Endothelial cell of umbilical vein (primary cell): ENCODE measurements at regions not wholly inside any gene's neighbourhood (a gene's known extent, or its start where the extent isn't known, plus 50 kb on each side); places are given as distances from the start of the nearest gene placed in this dataset.

Source experiments
- BruUV-seq: library from RNA; stranded (reverse); fragments of 400-500 nt; replicated peaks from 2 replicates; lab custom pipeline; 2021; lab: Mats Ljungman, UMichigan
- CTCF ChIA-PET: fragments of 300-600, 350-600 bp; sonication (Branson Sonifier 250); formaldehyde crosslinking; loops from one replicate; lab custom pipeline; 2021; ENCODE audit warnings: antibody characterized with exemption, inconsistent platforms; lab: Charles Lee
- POLR2A ChIA-PET: fragments of 300-600, 350-600 bp; sonication (Branson Sonifier 250); formaldehyde crosslinking; loops from one replicate; lab custom pipeline; 2021; ENCODE audit warnings: antibody characterized with exemption, inconsistent platforms; lab: Charles Lee
- DNase-seq: peaks from one replicate; pipeline ENCODE4 v3.0.0-alpha.2; 2011; ENCODE audit warnings: low read depth, low spot score
- FAIRE-seq: peaks from 2 replicates; lab custom pipeline; 2011; peaks lifted over from hg19 to GRCh38; lab: Jason Lieb, UNC
- H2AFZ ChIP-seq: 2 replicates; pipeline ENCODE4 v1.6.0; 2012; ENCODE audit warnings: low read depth, low read length, control low read depth, inconsistent platforms
- H3K27ac ChIP-seq: 2 replicates; pipeline ENCODE4 v1.5.1; 2011; ENCODE audit warnings: low read depth, mild to moderate bottlenecking, control low read depth, low read length, moderate library complexity; ENCODE audit not compliant: insufficient read depth
- H3K27me3 ChIP-seq, 2 experiments: 2 replicates each; pipeline versions ENCODE4 v1.6.0 to v1.6.1; 2011; ENCODE audit warnings: low read length in 2 of 2, mixed read lengths in 1 of 2; ENCODE audit not compliant: control insufficient read depth in 2 of 2, insufficient read depth in 2 of 2
- H3K36me3 ChIP-seq, 2 experiments: 2 replicates in 1 of 2; 3 replicates in 1 of 2; pipeline ENCODE4 v1.5.1; 2011; ENCODE audit warnings: low read length in 2 of 2, mild to moderate bottlenecking in 1 of 2, moderate library complexity in 1 of 2; ENCODE audit not compliant: control insufficient read depth in 2 of 2, insufficient read depth in 2 of 2; ENCODE audit errors: extremely low read depth in 1 of 2
- H3K4me1 ChIP-seq: 3 replicates; pipeline ENCODE4 v1.5.1; 2011; ENCODE audit warnings: mild to moderate bottlenecking, low read length; ENCODE audit not compliant: control insufficient read depth, insufficient read depth; ENCODE audit errors: extremely low read depth
- H3K4me2 ChIP-seq: 2 replicates; pipeline ENCODE4 v1.6.1; 2011; ENCODE audit warnings: low read length, control low read depth, mixed read lengths; ENCODE audit not compliant: insufficient read depth
- H3K4me3 ChIP-seq, 3 experiments: fragments of 200-600 bp in 1 of 3; sonication (generic), shearing (Covaris generic) in 1 of 3; replicated peaks in 1 of 3; 2 replicates each; pipeline ENCODE4 v1.5.1; 2011 to 2016; ENCODE audit warnings: control low read depth in 3 of 3, low read length in 3 of 3, mild to moderate bottlenecking in 2 of 3, inconsistent platforms in 1 of 3, low read depth in 1 of 3, moderate library complexity in 1 of 3; ENCODE audit not compliant: insufficient read depth in 1 of 3
- H3K79me2 ChIP-seq: 2 replicates; pipeline ENCODE4 v1.6.0; 2012; ENCODE audit warnings: low read length, inconsistent platforms; ENCODE audit not compliant: control insufficient read depth, insufficient read depth
- H3K9ac ChIP-seq: replicated peaks from 2 replicates; pipeline ENCODE3; 2011; ENCODE audit warnings: low read length, control low read depth; ENCODE audit not compliant: insufficient read depth; ENCODE audit errors: extremely low read depth
- H3K9me1 ChIP-seq: replicated peaks from 3 replicates; pipeline ENCODE4 v1.6.0; 2011; ENCODE audit warnings: mild to moderate bottlenecking, low read length; ENCODE audit not compliant: control insufficient read depth, insufficient read depth; ENCODE audit errors: extremely low read depth
- H3K9me3 ChIP-seq: replicated peaks from 2 replicates; pipeline ENCODE4 v1.5.1; 2012; ENCODE audit warnings: low read length, inconsistent platforms; ENCODE audit not compliant: control insufficient read depth, insufficient read depth
- H4K20me1 ChIP-seq: replicated peaks from 2 replicates; pipeline ENCODE3; 2011; ENCODE audit warnings: mild to moderate bottlenecking, low read length; ENCODE audit not compliant: control insufficient read depth, insufficient read depth; ENCODE audit errors: extremely low read depth
- CTCF ChIP-seq, 2 donors: IDR thresholded peaks; 1 replicate in 1 of 2; 2 replicates in 1 of 2; pipeline ENCODE4 v1.5.1; 2011; ENCODE audit warnings: low read length in 2 of 2, mild to moderate bottlenecking in 2 of 2, moderate library complexity in 2 of 2, control low read depth in 1 of 2, inconsistent platforms in 1 of 2, low read depth in 1 of 2; ENCODE audit not compliant: insufficient read depth in 1 of 2; ENCODE audit errors: extremely low read depth in 1 of 2
- EZH2 ChIP-seq: IDR thresholded peaks from 2 replicates; pipeline ENCODE4 v1.6.1; 2012; ENCODE audit warnings: borderline replicate concordance, low read depth, mild to moderate bottlenecking, moderate library complexity, low read length, inconsistent platforms; ENCODE audit not compliant: severe bottlenecking
- FOS ChIP-seq: IDR thresholded peaks from 2 replicates; pipeline ENCODE4 v1.6.1; 2011; ENCODE audit warnings: mild to moderate bottlenecking, low read length, moderate library complexity, borderline replicate concordance; ENCODE audit not compliant: insufficient read depth
- GATA2 ChIP-seq: IDR thresholded peaks from 2 replicates; pipeline ENCODE4 v1.7.0; 2011; ENCODE audit warnings: low read depth, mild to moderate bottlenecking, moderate library complexity, mixed read lengths, low read length; ENCODE audit not compliant: insufficient read length, insufficient read depth
- JUN ChIP-seq: IDR thresholded peaks from 2 replicates; pipeline ENCODE4 v1.6.1; 2011; ENCODE audit warnings: borderline replicate concordance, low read depth; ENCODE audit not compliant: insufficient read length, insufficient read depth
- MAX ChIP-seq: IDR thresholded peaks from 2 replicates; pipeline ENCODE4 v1.6.1; 2011; ENCODE audit not compliant: insufficient read depth, insufficient read length
- MYC ChIP-seq: IDR thresholded peaks from one replicate; pipeline ENCODE4 v1.6.1; 2011; ENCODE audit warnings: mild to moderate bottlenecking, low read depth, low read length
- POLR2A ChIP-seq: IDR thresholded peaks from 2 replicates; pipeline ENCODE4 v1.6.1; 2012; ENCODE audit warnings: low read depth, mild to moderate bottlenecking, control low read depth, low read length
- POLR2AphosphoS5 ChIP-seq: IDR thresholded peaks from 2 replicates; pipeline ENCODE4 v1.6.1; 2012; ENCODE audit warnings: low read depth, mild to moderate bottlenecking, control low read depth, low read length, moderate library complexity; ENCODE audit not compliant: insufficient read depth
- dilution Hi-C: fragments of 300-500 bp; cut with MboI; formaldehyde crosslinking; loops from one replicate; pipeline ENCODE4 v1.15.0; 2019; ENCODE audit warnings: low sequenced_read_pairs; ENCODE audit not compliant: extremely low pct_ligation_motif_present
- intact Hi-C: fragments of 100-400 bp; cut with micrococcal nuclease; formaldehyde crosslinking; loops from one replicate; pipeline ENCODE4 v1.10.0; 2022

- FAIRE-seq (no peak), DNase-seq (no peak)
- Histone ChIP-seq H4K20me1 (no peaks in the 10 kb centered on the region), H3K79me2 (no peaks in the 10 kb centered on the region), H3K4me2 (no peak overlapping the region), H3K36me3 (no peaks in the 10 kb centered on the region), H3K9me3 (no peaks in the 10 kb centered on the region), H3K27me3 (no peaks in the 10 kb centered on the region), H3K4me3 (no peak overlapping the region), H3K9ac (no peak overlapping the region), H3K9me1 (no peaks in the 10 kb centered on the region), H3K27ac (no peak overlapping the region), H3K4me1 (no peaks in the 10 kb centered on the region), H2AFZ (no peak overlapping the region)
- intact Hi-C loops: no loop called here
- POLR2A ChIA-PET: no interaction called here
- dilution Hi-C loops: no loop called here
- no peak for TF ChIP-seq CTCF (IDR thresholded peaks at IDR 0.05; ENCODE audit: extremely low read depth in 1 of 2, insufficient read depth in 1 of 2, low read depth in 1 of 2, low read length in 2 of 2)
- no peak for TF ChIP-seq MYC
- no peak for TF ChIP-seq POLR2A
- TF ChIP-seq GATA2: no peak
- no peak for TF ChIP-seq POLR2AphosphoS5
- no peak for TF ChIP-seq FOS
- TF ChIP-seq JUN: no peak
- TF ChIP-seq EZH2: no peak
- no peak for TF ChIP-seq MAX
- no TSS peak for BruUV-seq
- CTCF ChIA-PET: no interaction called here
These were observed 88.8 kb upstream of the GJB6 start for GRCh38 chr13:20320885-20321284.
